ENCODE measurements at regions not wholly inside any gene's neighbourhood (a gene's known extent, or its start where the extent isn't known, plus 50 kb on each side); places are given as distances from the start of the nearest gene placed in this dataset.

DNA sequence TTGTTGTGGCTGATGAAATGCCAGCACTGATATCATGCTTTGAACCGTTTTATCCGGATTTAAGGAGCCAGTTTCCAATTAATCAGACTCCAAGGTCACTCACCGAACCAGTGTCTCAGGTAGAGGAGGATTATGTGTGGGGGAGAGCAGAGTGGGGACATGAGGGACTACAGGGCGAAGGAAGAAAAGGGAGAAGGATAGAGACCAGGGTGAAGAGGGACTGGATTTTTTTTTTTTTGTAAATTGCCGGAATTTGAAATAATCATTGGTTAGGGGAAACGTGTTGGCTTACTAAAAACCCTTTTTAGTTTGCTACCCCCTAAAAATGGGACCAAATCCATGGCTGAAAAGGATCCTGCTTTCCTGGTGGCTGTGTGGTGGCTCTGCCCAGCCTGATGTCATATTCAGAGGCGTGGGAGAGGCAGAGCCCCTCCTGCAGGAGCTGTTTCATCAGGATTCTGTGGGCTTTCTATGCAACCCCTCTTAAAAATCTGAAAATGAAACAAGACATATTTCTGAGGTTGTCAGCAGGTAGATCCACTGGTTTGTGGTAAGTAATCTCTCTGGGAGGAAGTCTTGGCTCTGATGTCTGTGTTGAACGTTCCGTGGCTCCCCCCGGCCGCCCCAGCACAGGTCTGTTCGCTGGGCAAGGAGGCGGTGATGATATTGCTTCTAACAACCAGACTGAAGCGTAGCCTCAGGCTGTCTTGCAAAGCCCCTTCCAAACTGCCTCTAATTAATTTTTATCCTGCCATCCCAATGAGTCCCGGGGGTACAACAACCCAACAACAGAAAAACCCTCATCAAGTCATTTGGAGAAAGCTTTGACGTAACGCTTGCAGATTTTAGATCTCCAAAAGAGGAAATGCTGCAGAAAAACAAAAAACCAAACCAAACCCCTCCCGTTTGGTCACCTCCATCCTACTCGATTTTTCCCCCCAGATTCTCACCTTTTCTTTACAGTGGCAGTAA is 143.0 kb upstream of the ZFHX3 start:
- TF ChIP-seq, protein P1, sequence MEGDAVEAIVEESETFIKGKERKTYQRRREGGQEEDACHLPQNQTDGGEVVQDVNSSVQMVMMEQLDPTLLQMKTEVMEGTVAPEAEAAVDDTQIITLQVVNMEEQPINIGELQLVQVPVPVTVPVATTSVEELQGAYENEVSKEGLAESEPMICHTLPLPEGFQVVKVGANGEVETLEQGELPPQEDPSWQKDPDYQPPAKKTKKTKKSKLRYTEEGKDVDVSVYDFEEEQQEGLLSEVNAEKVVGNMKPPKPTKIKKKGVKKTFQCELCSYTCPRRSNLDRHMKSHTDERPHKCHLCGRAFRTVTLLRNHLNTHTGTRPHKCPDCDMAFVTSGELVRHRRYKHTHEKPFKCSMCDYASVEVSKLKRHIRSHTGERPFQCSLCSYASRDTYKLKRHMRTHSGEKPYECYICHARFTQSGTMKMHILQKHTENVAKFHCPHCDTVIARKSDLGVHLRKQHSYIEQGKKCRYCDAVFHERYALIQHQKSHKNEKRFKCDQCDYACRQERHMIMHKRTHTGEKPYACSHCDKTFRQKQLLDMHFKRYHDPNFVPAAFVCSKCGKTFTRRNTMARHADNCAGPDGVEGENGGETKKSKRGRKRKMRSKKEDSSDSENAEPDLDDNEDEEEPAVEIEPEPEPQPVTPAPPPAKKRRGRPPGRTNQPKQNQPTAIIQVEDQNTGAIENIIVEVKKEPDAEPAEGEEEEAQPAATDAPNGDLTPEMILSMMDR (IDR thresholded peaks at IDR 0.05; ENCODE audit: extremely low read depth, insufficient read depth, missing control alignments) = no peak
- DNase-seq (ENCODE audit: low spot score) = no peak
- in situ Hi-C loops (cut with MboI; ENCODE audit: low pct_unique_long_range_greater_than_20kb, low sequenced_read_pairs, unreplicated experiment) = loop anchor here (25.0 kb wide), 2 partner anchors 354 to 704 kb away; no protein-coding TSS in a partner anchor

DNA sequence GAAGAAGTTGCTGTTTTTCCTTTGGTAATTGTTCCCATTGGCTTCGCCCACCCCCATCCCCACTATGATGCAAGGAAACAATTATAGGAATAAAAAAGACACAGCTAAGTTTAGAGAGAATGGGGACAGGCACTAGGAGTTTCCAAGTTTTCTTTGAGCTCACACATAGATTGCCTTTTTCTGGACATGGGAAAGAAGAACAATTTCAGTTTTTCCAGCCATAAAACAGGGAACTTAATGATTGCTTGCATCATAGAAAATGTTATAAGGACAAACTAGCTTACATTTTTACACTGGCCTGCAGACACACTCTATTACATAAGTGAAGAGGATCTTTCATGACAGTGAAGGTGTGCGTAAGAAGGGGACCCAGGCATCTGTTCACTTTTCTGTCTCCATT is 142.3 kb upstream of the ZFHX3 start:
- TF ChIP-seq, protein P1 (IDR thresholded peaks at IDR 0.05; ENCODE audit: extremely low read depth, insufficient read depth, missing control alignments) = no peak
- in situ Hi-C loops (cut with MboI; ENCODE audit: low pct_unique_long_range_greater_than_20kb, low sequenced_read_pairs, unreplicated experiment) = loop anchor here (25.0 kb wide), 2 partner anchors 353 to 703 kb away; no protein-coding TSS in a partner anchor
- DNase-seq (ENCODE audit: low spot score) = no peak

DNA sequence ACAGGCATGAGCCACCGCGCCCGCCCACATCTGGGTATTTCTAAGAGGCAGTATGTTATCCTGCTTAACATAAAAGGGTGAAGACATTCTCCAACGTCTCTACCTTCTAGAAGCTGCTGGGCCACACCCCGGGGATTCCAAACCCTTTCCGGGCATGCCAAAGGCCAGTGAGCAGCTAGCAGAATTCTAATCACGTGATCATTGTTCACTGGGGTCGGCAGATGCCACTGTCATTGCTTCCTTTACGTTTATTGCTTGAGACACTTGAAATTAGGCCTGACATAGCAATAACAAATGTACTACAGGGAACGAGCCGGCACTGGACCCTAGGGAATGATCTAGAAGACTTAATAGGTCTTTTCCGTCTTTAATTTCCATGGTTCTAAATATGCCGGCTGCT is 141.2 kb upstream of the ZFHX3 start:
- TF ChIP-seq, protein P1 (IDR thresholded peaks at IDR 0.05; ENCODE audit: extremely low read depth, insufficient read depth, missing control alignments) = no peak
- no peak for DNase-seq (ENCODE audit: low spot score)
- in situ Hi-C loops (cut with MboI; ENCODE audit: low pct_unique_long_range_greater_than_20kb, low sequenced_read_pairs, unreplicated experiment) = loop anchor here (25.0 kb wide), 2 partner anchors 352 to 702 kb away; no protein-coding TSS in a partner anchor

DNA sequence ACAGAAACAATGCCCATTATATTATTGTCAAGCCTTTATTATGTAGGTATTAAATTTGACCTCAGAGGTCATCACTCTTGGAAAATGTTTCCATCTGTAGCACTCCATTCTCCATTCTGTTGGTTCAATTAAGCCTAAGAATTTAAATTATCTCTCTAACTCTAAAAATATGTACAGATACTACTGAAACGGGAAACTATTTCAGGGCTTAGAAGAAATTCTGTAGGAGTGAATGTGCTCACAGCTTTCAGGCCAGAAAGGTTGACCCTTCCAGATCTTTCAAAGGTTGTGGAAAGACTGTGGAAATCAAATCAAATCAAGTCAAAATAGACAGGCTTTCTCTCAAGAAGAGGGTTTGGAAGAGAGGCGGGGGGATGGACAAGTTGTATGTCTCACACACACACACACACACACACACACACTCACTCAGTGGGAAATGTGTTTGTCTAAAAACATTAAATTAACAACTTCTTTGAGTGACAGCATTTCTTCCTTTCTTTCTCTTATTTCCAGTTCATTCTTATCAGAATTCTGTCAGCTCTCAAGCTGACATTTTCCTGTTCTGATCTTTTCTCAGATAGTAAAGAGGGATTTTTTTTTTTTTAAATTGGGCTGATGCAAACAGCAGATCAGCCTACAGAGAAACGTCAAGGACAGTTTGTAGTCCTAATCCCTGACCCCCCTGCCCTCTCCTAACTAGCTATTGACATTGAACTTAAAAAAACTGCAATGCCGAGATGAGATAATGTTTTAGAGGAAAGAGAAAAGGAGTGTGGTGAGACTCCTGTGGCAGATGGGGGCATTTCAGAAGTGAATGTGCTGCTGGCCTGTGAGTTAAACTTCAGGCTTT is 139.0 kb upstream of the ZFHX3 start:
- no peak for DNase-seq (ENCODE audit: low spot score)
- in situ Hi-C loops (cut with MboI; ENCODE audit: low pct_unique_long_range_greater_than_20kb, low sequenced_read_pairs, unreplicated experiment) = loop anchor here (25.0 kb wide), 2 partner anchors 350 to 700 kb away; no protein-coding TSS in a partner anchor
- TF ChIP-seq, protein P1 (IDR thresholded peaks at IDR 0.05; ENCODE audit: extremely low read depth, insufficient read depth, missing control alignments) = no peak

DNA sequence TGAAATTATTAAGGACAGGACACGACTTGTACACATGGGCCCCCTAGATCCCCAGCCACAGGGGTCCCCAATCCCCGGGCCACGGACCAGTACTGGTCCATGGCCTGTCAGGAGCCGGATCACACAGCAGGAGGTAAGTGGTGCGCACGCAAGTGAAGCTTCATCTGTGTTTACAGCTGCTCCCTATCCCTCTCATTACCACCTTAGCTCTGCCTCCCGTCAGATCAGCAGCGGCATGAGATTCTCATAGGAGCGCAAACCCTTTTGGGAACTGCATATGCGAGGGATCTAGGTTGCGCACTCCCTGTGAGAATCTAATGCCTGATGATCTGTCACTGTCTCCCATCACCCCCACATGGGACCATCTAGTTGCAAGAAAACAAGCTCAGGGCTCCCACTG is 137.8 kb upstream of the ZFHX3 start:
- in situ Hi-C loops (cut with MboI; ENCODE audit: low pct_unique_long_range_greater_than_20kb, low sequenced_read_pairs, unreplicated experiment) = loop anchor here (25.0 kb wide), 2 partner anchors 348 to 698 kb away; no protein-coding TSS in a partner anchor
- TF ChIP-seq, protein P1 (IDR thresholded peaks at IDR 0.05; ENCODE audit: extremely low read depth, insufficient read depth, missing control alignments) = no peak
- DNase-seq (ENCODE audit: low spot score) = no peak

DNA sequence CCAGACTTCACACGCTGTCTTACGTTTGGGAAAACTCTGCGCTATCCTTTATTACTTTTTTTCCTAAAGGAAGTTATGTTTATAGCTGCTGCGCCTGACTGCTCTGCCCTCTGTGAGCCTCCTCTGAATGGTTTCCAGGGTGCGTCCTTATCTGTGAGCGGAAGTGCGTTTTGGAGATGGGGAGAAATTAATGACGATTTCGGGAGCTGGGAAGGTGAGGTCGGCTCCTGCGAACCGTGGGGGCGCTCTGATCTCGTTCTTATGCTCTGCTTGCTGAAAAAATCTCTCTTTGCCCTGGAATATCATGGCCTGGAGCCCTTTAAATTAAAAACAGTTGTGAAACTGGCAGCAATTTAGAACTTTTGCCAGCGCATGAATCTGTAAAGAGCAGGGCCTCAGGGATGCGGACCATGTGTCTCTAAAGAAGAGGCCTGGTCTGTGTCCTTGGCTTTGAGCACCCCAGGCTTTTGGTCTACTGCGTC is 135.7 kb upstream of the ZFHX3 start:
- TF ChIP-seq, protein P1 (IDR thresholded peaks at IDR 0.05; ENCODE audit: extremely low read depth, insufficient read depth, missing control alignments) = no peak
- no peak for DNase-seq (ENCODE audit: low spot score)
- in situ Hi-C loops (cut with MboI; ENCODE audit: low pct_unique_long_range_greater_than_20kb, low sequenced_read_pairs, unreplicated experiment) = loop anchor here (25.0 kb wide), 2 partner anchors 346 to 696 kb away; no protein-coding TSS in a partner anchor

Measured in GM13977 (cell line).